HG02763 (cell line): ENCODE measurements at regions not wholly inside any gene's neighbourhood (a gene's known extent, or its start where the extent isn't known, plus 50 kb on each side); places are given as distances from the start of the nearest gene placed in this dataset.

Experiments
- ATAC-seq: cut with Tn5 transposase; IDR thresholded peaks from one replicate; pipeline ENCODE4 v1.9.1; 2021; ENCODE audit warnings: mild to moderate bottlenecking, moderate library complexity; ENCODE audit not compliant: unreplicated experiment

GRCh38 chr5:61683148-61683547 is 351.1 kb downstream of the ZSWIM6 start:
- no peak for ATAC-seq

GRCh38 chr5:61683926-61684325 is 351.9 kb downstream of the ZSWIM6 start:
- ATAC-seq = no peak

- ATAC-seq = no peak
These were observed 354.6 kb downstream of the ZSWIM6 start for GRCh38 chr5:61686491-61687257.

GRCh38 chr5:61687371-61687770 is 355.3 kb downstream of the ZSWIM6 start:
- no peak for ATAC-seq

GRCh38 chr5:61689153-61689846 is 357.2 kb downstream of the ZSWIM6 start:
- no peak for ATAC-seq

- no peak for ATAC-seq
These were observed 365.9 kb downstream of the ZSWIM6 start for GRCh38 chr5:61697809-61698558.

GRCh38 chr5:61701877-61702602 is 370.0 kb downstream of the ZSWIM6 start:
- ATAC-seq = peak; percentile 66

- no peak for ATAC-seq
These were observed 370.7 kb downstream of the ZSWIM6 start for GRCh38 chr5:61702784-61703183.

- peak; percentile 53 for ATAC-seq
These were observed 372.2 kb downstream of the ZSWIM6 start for GRCh38 chr5:61704289-61704688.

- ATAC-seq = no peak
These were observed 374.7 kb downstream of the ZSWIM6 start for GRCh38 chr5:61706751-61707150.

GRCh38 chr5:61719124-61719523 is 387.1 kb downstream of the ZSWIM6 start:
- ATAC-seq = no peak

GRCh38 chr5:61720829-61721228 is 388.8 kb downstream of the ZSWIM6 start:
- ATAC-seq = no peak

GRCh38 chr5:61724102-61724501 is 392.0 kb downstream of the ZSWIM6 start:
- ATAC-seq = no peak

- ATAC-seq = no peak
These were observed 396.2 kb downstream of the ZSWIM6 start for GRCh38 chr5:61728287-61728686.

GRCh38 chr5:61730866-61731265 is 398.8 kb downstream of the ZSWIM6 start:
- ATAC-seq = no peak

- no peak for ATAC-seq
These were observed 399.3 kb downstream of the ZSWIM6 start for GRCh38 chr5:61731267-61731945.

- ATAC-seq = no peak
These were observed 399.9 kb downstream of the ZSWIM6 start for GRCh38 chr5:61731946-61732314.

GRCh38 chr5:61732369-61732768 is 400.3 kb downstream of the ZSWIM6 start:
- ATAC-seq = no peak

GRCh38 chr5:61732796-61733195 is 400.7 kb downstream of the ZSWIM6 start:
- ATAC-seq = no peak

- no peak for ATAC-seq
These were observed 401.9 kb downstream of the ZSWIM6 start for GRCh38 chr5:61734001-61734400.

- ATAC-seq = no peak
These were observed 402.9 kb downstream of the ZSWIM6 start for GRCh38 chr5:61734966-61735365.
